Mesothelial cell of epicardium (in vitro differentiated cells): ENCODE measurements at regions not wholly inside any gene's neighbourhood (a gene's known extent, or its start where the extent isn't known, plus 50 kb on each side); places are given as distances from the start of the nearest gene placed in this dataset.
A peak's percentile ranks its signal among the peaks of the same experiment; 100 is the strongest.

Source experiments
- DNase-seq, 2 experiments: peaks; one replicate each; pipeline ENCODE4 v3.0.0; 2021; ENCODE audit warnings: low spot score in 2 of 2; ENCODE audit not compliant: unreplicated experiment in 2 of 2
- H3K27ac Mint-ChIP-seq: 2 replicates; pipeline ENCODE4 v1.8.0; 2021; ENCODE audit warnings: mixed read lengths
- H3K27me3 Mint-ChIP-seq: 2 replicates; pipeline ENCODE4 v1.8.0; 2021; ENCODE audit warnings: low read depth, mixed read lengths
- H3K36me3 Mint-ChIP-seq: 2 replicates; pipeline ENCODE4 v1.8.0; 2021; ENCODE audit warnings: mixed read lengths
- H3K4me1 Mint-ChIP-seq: 2 replicates; pipeline ENCODE4 v1.8.0; 2021; ENCODE audit warnings: mixed read lengths
- H3K4me3 Mint-ChIP-seq: 2 replicates; pipeline ENCODE4 v1.8.0; 2021; ENCODE audit warnings: mild to moderate bottlenecking, moderate library complexity, mixed read lengths
- H3K9me3 Mint-ChIP-seq: 2 replicates; pipeline ENCODE4 v1.8.0; 2021; ENCODE audit warnings: mixed read lengths
- TF ChIP-seq, protein P1 (sequence below): fragments of 200-600 bp; sonication (generic); IDR thresholded peaks from one replicate; pipeline ENCODE4 v1.5.0; 2021; ENCODE audit warnings: antibody characterized with exemption; ENCODE audit not compliant: unreplicated experiment

GRCh38 chr15:57861815-57862586, 155.5 kb downstream of the POLR2M start:
- no peak overlapping the region for H3K27ac Mint-ChIP-seq
- no peak for DNase-seq

DNA sequence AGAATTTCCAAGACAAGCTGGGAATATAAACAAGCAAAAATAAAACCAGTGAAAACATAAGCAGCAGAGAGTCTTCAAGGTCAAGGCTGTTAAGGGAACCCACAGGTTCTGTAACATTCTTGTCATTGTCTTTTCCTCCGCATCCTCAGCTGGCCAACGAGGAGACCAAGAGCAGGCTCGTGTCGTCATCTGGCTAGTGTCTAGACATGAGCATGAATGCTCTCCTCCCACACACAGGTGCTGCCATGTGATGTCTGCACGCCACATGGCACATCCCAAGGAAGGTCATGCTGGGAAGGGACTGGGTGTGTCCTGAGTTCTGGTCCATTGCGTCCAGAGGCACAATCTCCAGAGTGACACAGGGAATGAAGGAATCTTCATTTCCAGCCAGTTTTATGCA, 156.2 kb downstream of the POLR2M start:
- peaks cover 9% of the 10 kb centered on the region for H3K9me3 Mint-ChIP-seq
- H3K4me3 Mint-ChIP-seq, result no peak overlapping the region
- H3K27me3 Mint-ChIP-seq, result peaks cover 32% of the 10 kb centered on the region
- no peaks in the 10 kb centered on the region for H3K4me1 Mint-ChIP-seq
- no peaks in the 10 kb centered on the region for H3K36me3 Mint-ChIP-seq
- TF ChIP-seq, protein P1, sequence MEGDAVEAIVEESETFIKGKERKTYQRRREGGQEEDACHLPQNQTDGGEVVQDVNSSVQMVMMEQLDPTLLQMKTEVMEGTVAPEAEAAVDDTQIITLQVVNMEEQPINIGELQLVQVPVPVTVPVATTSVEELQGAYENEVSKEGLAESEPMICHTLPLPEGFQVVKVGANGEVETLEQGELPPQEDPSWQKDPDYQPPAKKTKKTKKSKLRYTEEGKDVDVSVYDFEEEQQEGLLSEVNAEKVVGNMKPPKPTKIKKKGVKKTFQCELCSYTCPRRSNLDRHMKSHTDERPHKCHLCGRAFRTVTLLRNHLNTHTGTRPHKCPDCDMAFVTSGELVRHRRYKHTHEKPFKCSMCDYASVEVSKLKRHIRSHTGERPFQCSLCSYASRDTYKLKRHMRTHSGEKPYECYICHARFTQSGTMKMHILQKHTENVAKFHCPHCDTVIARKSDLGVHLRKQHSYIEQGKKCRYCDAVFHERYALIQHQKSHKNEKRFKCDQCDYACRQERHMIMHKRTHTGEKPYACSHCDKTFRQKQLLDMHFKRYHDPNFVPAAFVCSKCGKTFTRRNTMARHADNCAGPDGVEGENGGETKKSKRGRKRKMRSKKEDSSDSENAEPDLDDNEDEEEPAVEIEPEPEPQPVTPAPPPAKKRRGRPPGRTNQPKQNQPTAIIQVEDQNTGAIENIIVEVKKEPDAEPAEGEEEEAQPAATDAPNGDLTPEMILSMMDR, result no peak
- no peak overlapping the region for H3K27ac Mint-ChIP-seq
- DNase-seq, result no peak

More at GRCh38 chr15:57861815-57862586, 155.5 kb downstream of the POLR2M start:
- Mint-ChIP-seq H3K4me1 (no peaks in the 10 kb centered on the region), H3K4me3 (no peak overlapping the region), H3K9me3 (peaks cover 9% of the 10 kb centered on the region), H3K27me3 (peaks cover 30% of the 10 kb centered on the region), H3K36me3 (no peaks in the 10 kb centered on the region)
- TF ChIP-seq, protein P1, result no peak

DNA sequence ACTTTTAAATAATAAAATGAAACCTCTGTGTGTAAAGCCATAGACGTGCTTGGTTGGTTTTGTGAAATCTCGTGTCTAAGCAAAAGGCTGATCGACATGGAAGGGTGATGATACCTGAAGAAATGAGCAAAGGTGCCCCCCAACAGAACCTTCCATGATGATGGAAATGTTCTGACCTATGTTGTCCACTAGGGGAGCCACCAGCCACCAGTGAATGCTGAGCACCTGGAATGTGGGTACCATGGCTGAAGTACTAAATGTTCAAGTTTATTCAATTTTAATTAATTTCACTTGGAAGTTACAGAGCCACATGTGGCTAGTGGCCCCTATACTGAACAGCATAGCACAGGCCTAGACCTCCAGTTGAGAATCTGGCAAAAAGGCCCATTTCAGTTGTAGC, 158.8 kb downstream of the POLR2M start:
- Mint-ChIP-seq H3K27me3 (peaks cover 28% of the 10 kb centered on the region), H3K9me3 (peaks cover 5% of the 10 kb centered on the region), H3K36me3 (no peaks in the 10 kb centered on the region), H3K27ac (no peak overlapping the region), H3K4me1 (no peaks in the 10 kb centered on the region), H3K4me3 (no peak overlapping the region)
- TF ChIP-seq, protein P1, result peak; percentile 50
- no peak for DNase-seq

DNA sequence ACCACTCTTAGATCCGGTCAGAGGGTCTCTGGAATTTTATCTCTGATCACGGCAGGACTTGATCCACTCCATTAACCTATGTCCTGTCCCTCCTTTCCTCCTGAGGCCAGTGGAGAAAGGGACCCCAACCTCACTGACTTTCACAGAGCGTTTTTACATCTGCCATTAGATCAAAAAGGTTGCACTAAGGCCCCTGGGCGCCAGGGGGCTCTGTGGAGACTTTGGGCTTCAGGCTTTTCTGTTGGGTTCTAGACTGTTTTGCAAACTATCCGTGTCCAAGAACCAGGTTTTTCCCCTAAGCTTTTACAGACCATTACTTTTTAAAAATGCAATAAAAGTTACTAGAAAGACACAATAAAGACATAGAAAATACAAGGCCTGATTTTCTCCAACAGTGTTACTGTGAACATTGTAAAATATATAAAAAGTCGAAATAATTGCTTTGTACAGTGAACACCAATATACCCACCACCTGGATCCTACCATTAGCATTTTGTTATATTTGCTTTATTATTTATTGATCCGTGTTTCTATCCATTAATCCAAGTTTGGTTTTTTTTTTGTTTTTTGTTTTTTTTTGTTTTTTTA, 159.7 kb downstream of the POLR2M start:
- Mint-ChIP-seq H3K9me3 (no peaks in the 10 kb centered on the region), H3K36me3 (no peaks in the 10 kb centered on the region), H3K27ac (no peak overlapping the region), H3K27me3 (peaks cover 33% of the 10 kb centered on the region), H3K4me1 (no peaks in the 10 kb centered on the region), H3K4me3 (no peak overlapping the region)
- peak in 1 of 2 experiments; percentile 59 for DNase-seq
- TF ChIP-seq, protein P1, result peak; percentile 39

GRCh38 chr15:57867970-57868798, 161.7 kb downstream of the POLR2M start:
- no peak overlapping the region for H3K27ac Mint-ChIP-seq
- no peaks in the 10 kb centered on the region for H3K4me1 Mint-ChIP-seq
- TF ChIP-seq, protein P1, result no peak
- H3K36me3 Mint-ChIP-seq, result no peaks in the 10 kb centered on the region
- DNase-seq, result no peak
- no peak overlapping the region for H3K4me3 Mint-ChIP-seq
- no peaks in the 10 kb centered on the region for H3K9me3 Mint-ChIP-seq
- peaks cover 39% of the 10 kb centered on the region for H3K27me3 Mint-ChIP-seq
